GM18868 (cell line): ENCODE measurements at regions not wholly inside any gene's neighbourhood (a gene's known extent, or its start where the extent isn't known, plus 50 kb on each side); places are given as distances from the start of the nearest gene placed in this dataset.
"Not testable (repeated sequence)": the region's sequence is repeated elsewhere in the genome, so short reads cannot be mapped to it uniquely, and the experiment has no call there.

ENCODE experiments used
- ATAC-seq: cut with Tn5 transposase; IDR thresholded peaks from one replicate; pipeline ENCODE4 v1.9.1; 2021; ENCODE audit warnings: mild to moderate bottlenecking, moderate library complexity; ENCODE audit not compliant: unreplicated experiment

DNA sequence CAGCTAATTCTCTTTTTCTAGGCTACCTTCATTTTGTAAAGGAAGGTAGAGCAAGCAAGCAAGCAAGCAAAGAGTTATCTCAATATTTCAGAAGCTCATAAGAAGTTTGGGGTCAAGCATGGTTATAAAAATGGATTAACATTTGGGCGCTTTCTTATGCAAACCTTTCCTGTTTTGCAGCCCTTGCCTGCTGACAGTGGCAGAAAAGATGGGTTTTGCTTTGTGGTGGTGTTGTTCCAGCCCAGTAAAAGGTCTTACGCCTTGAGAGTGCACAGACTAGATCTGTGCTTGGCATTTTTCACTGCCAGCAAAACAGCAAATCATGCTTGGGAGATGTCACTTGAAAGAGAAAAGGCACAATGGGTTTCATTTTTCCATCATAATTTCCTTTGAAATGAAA is 1320.6 kb upstream of the CELF4 start:
- no peak for ATAC-seq

DNA sequence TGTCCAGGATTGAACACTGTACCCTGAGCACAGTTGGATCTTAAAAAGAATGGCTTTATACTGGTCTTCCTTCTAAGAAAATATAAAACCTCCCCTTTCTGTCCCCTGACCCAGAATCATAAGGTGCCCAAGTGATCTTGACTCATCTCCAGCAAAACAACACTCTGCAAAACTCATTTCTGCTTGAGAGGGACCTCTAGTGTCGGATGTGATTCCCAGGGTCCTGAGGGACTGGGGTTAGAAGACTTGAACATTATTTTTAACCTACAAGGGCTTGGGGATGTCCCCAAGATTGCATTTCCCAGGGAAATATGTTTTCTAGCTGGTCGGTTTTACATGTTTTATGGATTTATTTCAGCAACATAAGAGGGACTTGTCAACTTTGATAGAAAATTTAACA is 1318.5 kb upstream of the CELF4 start:
- ATAC-seq, result no peak

DNA sequence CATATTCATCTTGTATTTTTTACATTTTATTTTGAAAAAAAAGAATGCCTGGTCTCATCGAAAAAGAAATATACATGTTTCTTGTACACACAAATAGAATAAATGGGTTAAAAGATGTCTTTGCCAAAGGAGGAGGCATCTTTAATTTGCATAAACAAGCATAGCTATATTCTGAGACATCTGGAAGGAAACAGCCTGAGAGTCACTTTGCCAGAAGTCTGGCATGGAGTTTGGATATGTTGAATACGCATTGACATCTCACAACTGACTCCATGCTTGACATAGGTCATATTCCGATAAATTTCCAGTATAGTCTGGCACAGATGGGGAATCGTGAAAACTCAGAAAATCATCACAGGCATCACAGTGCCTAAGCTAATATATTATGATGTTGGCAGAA is 1317.5 kb upstream of the CELF4 start:
- no peak for ATAC-seq

DNA sequence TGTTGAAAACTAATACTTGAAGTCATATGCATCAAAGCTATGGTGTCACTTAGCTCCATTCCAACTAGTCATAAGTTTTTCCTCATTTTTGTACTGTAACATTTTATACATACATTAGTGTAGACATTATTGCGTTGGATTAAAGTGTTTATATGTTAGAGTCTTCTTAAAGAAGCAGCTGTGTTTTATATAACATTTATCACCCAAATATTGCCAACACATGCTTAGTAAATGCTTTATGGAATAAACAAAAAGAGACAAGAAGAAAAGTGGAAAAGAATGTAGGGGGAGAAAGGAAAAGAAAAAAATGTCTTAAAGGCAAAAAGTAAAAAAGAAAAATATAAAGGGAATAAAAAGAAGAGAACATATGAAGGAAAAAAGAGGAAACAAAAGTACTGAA is 1314.3 kb upstream of the CELF4 start:
- no peak for ATAC-seq

DNA sequence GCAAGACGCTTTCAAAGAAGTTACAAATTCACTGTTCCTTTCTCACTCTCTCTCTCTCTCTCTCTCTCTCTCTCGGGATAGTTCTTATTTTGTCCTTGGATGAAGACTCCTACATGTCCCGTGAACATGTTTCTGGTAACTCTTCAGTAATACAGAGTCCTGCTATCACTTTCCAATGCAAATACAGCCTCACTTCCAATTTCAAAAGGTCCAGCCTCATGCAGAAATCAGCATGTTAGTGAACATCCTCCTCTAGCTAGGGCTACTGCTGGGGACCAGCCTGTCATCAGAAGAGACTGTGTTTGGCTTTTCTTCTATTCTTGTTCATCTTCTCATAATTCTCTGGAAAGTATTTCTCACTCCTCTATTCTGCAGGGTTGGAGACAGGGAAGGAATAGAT is 1306.7 kb upstream of the CELF4 start:
- no peak for ATAC-seq

DNA sequence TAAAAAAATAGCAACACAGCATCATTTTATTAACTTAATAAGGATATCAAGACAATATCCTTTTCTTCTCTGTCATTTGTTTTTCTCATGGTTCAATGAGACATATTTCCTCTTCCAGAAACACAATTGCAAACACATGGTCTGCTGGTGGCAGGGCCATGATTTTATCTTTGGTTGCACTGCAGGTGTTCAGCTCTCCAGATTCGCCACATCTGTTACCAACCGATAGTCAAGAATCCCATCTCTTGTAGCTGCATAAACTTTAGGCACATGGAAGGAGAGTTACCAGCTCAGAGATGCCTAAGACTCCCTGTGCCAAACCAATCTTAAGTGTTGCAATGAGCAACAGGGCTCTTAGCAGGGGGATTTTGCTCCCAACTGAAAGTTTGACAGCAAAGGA is 1303.2 kb upstream of the CELF4 start:
- ATAC-seq, result no peak

DNA sequence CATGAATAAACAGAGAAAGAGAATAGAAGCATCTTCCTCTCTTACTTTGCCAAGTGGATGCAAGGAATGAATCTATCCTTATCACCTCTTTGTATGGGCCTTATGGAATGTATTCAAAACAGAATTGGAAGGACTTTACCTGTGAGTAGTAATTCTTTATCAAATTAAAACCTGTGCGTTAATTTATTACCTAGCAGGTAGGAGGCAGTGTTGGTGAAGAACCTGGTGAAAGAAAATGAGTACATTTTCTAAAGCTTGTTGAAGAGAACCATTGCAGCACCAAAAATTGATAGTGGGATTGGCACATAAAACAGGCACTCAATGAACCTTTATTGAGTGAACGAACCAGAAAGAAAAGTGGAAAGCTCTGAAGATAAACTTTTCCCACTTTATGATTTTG is 1302.1 kb upstream of the CELF4 start:
- ATAC-seq, result no peak

DNA sequence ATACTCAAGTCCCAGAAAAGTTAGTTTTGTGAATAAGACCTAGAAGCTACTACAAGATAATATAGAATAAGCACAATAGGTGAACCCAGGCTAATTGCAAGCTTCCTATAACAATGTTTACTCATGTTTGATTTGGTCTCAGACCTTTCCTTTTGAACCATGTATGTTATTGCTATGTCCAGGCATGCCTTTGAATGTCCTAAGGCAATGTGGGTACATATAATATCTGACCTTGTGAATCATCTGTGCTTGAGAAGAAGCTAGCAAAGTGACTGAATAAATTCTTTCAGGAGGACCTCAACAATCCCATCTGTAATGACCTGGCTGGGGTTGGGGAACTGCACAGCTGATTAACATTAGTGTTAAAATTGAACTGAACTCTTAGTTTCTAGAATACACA is 1285.9 kb upstream of the CELF4 start:
- no peak for ATAC-seq

DNA sequence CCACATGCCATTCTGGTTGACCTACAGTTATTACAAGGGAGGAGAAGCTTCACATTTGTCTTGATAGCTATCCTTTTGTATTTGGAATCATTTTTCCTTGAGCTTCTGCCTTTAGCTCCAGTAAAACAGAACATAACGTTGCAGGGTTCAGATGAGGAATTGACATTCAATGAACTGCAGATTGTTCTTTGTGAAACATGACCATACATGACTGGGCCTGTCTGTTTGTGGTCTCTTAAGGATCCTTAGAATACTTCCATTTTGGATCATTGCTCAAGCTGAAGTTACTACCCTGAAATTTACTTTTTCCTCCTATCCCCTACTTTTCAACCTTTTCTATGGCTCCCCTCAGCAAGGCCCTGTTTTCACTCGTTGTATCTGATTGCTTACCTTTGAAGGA is 1281.7 kb upstream of the CELF4 start:
- no peak for ATAC-seq

DNA sequence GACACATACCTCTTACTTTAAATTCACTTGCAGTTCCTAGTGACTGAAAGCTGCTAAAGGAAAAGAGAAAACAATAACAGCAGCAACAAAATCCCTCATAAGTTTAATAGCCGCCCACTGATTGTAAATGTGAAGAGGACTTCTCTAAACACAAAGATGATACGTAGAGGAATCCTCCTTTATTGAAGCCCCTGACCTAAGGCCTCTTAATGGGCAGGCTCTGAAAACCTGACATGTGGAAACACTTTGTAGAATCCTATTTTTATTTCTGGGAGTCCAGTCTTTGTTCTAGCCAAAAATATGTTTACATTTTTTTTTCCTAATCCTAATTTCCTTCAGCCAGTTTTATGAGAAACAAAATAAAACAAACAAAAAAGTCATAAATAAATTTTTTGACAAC is 1277.7 kb upstream of the CELF4 start:
- ATAC-seq, result no peak

DNA sequence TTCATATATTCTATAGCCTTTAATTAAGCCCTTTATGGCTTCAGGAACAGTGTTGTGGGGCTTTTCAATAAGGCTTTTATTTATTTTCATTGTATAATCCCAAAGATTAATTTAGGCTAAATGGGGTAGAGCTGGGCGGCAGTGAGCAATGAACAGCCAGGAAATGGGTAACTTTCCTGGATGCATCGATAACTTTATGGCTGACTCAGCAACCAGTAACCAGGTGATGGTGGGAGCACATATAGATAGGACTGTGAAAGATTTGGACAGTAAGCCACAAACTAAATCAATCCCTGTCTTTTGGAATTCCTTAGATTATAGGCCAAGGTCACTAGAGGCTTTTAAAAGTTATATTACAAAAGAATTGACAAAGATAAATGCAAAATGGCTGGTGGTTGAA is 1260.6 kb upstream of the CELF4 start:
- ATAC-seq, result no peak

DNA sequence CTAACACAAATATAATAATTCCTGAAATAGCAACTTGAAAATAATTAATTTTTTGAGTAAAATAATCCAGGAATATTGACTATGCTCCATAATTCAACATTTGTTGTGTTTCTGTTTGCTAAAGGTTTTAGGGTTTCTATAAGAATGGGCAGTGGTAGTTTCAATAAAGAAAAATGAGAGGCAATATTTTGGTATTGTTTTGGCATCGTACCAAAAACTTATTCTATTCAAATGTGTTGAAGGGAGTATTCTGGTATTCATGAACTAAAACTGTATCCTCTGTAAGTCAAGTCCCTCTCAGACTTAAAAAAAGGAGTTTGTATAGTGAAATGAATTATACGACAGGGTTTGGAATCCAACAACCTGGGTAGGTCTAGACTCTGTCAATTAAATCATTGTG is 1245.6 kb upstream of the CELF4 start:
- no peak for ATAC-seq

DNA sequence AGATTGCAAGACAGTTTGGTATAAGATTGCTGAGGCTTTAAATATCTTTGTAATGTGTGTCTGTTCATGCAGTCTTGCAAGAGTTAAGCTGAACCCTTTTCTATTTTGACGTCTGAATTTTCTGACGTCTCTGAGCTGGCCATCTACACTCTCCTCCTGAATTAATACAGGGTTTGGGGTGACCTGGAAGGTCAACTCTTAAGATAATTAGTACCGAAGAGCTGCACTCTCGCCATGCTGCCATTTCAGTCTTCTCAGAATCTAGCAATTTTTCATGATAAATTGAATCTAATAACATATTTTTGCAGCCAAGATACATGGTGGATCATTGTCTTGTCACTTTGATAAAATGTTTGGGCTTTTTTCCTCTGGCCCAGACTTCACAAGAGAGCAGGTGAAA is 1245.2 kb upstream of the CELF4 start:
- ATAC-seq, result no peak

DNA sequence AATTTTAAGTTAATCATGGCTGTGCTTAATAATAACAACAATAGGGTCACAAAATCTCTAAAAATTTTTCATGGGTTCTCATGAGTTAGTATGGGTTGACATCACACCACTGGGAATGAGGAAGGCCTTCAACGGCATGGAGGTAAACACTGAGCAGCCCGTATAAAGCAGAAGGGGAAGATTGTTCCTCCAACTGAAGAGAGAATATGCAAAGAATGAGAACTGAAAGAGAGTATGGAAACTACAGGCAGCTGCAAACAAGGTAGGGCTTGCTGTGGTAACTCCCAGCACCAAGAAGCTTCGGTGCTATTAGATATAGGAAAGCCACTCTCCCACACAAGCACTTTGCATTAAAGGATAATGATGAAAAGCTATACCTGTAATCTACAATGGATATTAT is 1242.3 kb upstream of the CELF4 start:
- ATAC-seq, result no peak

DNA sequence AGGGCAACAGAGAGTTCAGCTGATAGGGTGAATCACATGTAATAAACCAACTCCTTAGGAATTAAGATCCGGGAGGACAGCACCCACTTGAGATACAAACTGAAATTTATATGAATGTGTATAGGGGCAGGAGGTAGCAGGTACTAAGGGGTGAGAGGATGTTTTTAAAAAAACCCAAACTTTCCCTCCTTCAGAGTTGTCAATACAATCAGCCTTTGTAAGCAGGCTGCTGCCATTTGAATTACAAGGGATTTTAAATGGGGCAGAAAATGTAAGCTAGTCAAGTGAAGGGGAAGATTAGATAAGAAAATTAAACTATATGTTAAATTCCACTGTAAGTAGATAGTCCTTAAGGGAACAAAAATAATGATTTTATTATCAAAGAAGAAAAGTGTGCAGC is 1239.7 kb upstream of the CELF4 start:
- no peak for ATAC-seq

DNA sequence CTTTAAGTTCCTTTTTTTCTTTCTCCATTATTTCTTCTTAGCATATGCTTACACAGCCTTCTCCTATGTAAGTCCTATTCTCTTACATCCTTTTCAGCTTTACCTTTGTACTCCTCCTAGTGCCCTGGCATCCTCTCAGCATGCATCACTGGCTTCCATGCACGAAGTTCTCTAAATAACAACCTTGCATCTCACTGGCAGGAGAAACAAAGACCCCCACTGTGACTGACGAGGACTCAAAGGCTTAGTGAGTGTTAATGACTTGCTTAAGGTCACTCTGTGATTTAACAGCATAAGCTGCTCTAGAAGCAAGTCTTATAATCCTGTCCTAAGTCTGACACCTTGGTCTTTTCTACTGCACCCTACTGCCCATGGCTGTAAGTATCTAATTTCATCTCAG is 1236.0 kb upstream of the CELF4 start:
- no peak for ATAC-seq

DNA sequence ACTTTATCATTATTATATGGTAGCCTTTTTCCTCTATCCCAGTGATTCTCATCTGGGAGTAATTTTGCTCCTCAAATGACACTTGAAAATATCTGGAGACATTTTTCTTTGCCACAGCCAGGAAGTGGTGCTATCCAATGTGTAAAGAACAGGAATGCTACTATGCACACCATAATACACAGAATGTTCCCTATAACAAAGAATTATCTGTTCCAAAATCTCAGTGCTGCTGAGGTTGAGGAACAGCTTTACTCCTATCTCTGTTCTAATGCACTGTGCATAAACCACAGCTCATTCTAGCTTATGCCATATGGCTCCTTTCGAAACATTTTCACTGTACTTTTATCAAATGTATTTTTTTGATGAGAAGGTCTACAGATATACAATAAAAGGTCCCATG is 1231.2 kb upstream of the CELF4 start:
- no peak for ATAC-seq

DNA sequence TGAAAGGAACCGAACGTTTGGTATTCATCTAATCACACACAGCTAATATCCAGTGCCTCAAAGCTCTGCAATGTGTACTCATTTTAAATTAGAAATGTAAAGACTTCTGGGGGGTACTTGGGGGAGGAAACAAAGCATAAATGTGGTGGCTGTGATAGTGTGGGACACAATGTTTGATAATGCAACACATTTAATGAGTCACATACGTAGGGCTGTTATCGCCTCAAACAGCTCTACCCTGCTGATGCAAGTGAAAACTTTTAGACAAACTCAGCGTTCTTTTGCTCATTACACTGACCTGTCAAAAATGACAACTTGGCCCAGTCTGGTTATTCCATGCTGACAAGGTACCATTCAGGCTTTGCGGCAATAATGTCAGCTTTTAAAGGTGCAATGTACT is 1227.1 kb upstream of the CELF4 start:
- ATAC-seq, result no peak

DNA sequence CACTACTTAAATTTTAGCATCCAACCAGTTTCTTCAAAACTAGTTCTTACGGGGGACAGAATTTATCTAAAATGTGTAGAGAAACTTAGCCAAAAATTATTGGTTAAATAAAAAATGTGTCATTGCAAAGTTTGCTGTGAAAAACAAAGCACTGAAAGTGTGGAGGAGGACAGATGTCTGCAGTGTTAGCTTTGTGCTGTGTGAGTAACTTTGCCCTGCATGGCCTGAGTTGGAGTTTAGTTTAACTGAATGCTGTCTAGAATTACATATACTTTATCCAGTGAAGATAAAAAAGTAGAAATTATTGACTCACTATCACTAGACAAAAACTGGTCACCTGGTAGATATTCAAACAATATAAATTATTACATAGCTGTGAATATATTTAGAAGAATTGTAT is 1225.2 kb upstream of the CELF4 start:
- no peak for ATAC-seq

DNA sequence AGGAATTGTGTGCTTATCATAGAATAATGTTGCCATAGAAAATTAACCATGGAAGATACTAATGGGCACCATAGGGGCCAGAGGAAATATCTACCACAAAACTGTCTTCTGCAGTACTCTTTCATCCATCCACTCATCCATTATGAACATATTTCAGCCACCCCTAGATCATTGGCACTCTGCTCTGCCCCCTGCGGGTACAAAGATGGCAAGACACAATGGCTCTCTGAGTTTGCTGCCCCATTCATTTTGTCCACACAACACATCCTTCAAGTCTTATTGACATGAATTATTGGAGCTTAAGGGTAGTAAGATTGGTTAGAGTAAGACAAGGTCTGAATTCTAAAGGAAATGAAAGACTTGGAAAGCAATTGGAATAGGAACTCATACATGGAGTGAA is 1224.7 kb upstream of the CELF4 start:
- ATAC-seq, result no peak

DNA sequence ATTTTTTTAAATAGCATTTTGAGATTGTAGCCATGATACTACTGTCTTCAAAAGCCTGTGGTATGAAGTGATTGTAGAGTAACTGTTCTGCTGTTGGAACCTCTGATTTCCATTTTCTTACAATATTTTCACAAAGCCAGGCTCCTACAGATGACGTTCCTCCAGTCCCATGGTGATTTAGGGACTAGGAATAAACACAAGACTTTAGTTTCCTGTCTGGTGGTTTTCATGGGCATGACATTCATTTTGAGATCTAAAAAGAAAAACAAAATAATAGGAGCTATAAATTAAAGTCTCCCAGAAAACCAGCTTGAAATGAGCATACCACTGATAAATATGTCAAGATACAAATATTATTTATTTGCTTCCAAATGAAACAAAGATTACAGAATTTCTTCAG is 1223.5 kb upstream of the CELF4 start:
- ATAC-seq, result no peak

DNA sequence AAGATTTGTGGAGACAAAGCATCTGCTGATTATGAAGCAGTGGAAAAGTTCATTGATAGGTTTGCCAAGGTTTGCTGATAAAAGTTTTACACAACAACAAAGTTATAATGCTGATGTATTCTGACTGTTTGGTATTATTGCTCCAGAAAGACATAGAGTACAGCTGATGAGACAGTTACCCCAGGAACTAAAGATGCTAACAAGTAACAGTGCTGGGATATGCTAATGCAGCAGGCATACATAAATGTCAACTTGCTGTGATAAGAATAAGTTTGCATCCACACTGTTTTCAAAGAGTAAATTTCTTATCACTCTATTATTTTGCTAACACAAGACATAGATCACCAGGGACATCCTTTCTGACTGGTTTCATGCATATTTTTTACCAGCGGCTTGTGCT is 1221.3 kb upstream of the CELF4 start:
- ATAC-seq, result no peak

DNA sequence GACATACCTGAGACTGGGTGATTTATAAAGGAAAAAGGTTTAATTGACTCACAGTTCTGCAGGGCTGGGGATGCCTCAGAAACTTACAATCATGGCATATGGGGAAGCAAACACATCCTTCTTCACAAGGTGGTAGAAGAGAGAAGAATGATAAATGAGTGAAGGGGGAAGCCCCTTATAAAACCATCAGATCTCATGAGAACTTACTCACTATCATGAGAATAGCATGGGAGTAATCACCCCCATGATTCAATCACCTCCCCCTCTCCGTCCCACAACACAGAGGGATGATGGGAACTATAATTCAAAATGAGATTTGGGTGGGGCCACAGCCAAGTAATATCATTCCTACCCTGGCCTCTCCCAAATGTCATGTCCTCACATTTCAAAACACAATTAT is 1206.0 kb upstream of the CELF4 start:
- ATAC-seq, result not testable (repeated sequence)

DNA sequence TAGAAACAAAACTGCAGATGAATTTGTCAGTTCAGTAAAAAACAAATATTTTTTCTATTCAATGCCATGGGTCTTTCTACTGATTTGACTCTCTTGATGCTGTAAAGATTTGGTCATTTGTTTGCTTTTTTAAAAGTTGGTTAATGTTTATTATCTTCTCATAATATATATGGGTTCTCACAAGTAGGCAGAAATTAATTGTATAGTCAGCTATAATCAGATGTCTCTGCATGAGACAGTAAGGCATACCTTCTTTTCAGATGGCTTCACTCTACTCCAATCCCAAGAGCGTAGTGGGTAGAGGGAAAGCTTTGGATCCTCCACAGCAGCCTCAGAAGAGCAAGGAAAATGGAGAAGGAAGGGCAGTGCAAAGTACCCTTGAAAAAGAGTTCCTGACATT is 1202.9 kb upstream of the CELF4 start:
- ATAC-seq, result no peak
